Stimulated activated CD8-positive, alpha-beta memory T cell treated with anti-CD3 and anti-CD28 coated beads, Interleukin-2, amount 100 ng/mL, for 48 hours (primary cell): ENCODE measurements at regions not wholly inside any gene's neighbourhood (a gene's known extent, or its start where the extent isn't known, plus 50 kb on each side); places are given as distances from the start of the nearest gene placed in this dataset.
"Not testable (repeated sequence)": the region's sequence is repeated elsewhere in the genome, so short reads cannot be mapped to it uniquely, and the experiment has no call there.

ENCODE experiments used
- DNase-seq, 2 donors: peaks; one replicate each; pipeline ENCODE4 v3.0.0-alpha.2; 2020; ENCODE audit warnings: low read depth in 2 of 2

- no peak for DNase-seq
These were observed 246.7 kb upstream of the NRIP1 start for GRCh38 chr21:15311510-15311909.

- not testable (repeated sequence) for DNase-seq
These were observed 252.2 kb upstream of the NRIP1 start for GRCh38 chr21:15317034-15317433.

- no peak for DNase-seq
These were observed 254.9 kb upstream of the NRIP1 start for GRCh38 chr21:15319727-15320126.

GRCh38 chr21:15324542-15324941 lies 259.7 kb upstream of the NRIP1 start:
- no peak for DNase-seq

- no peak for DNase-seq
These were observed 261.4 kb upstream of the NRIP1 start for GRCh38 chr21:15326032-15326867.

- no peak for DNase-seq
These were observed 263.0 kb upstream of the NRIP1 start for GRCh38 chr21:15327637-15328265.

- DNase-seq = no peak
These were observed 264.4 kb upstream of the NRIP1 start for GRCh38 chr21:15329191-15329590.

- no peak for DNase-seq
These were observed 266.1 kb upstream of the NRIP1 start for GRCh38 chr21:15330872-15331271.

- DNase-seq = no peak
These were observed 267.8 kb upstream of the NRIP1 start for GRCh38 chr21:15332572-15332971.

- DNase-seq = no peak
These were observed 268.4 kb upstream of the NRIP1 start for GRCh38 chr21:15333136-15333710.

GRCh38 chr21:15333951-15334350 lies 269.2 kb upstream of the NRIP1 start:
- no peak for DNase-seq

GRCh38 chr21:15343066-15343465 lies 278.3 kb upstream of the NRIP1 start:
- no peak for DNase-seq

GRCh38 chr21:15352009-15352408 lies 287.2 kb upstream of the NRIP1 start:
- no peak for DNase-seq

GRCh38 chr21:15353546-15353945 lies 288.7 kb upstream of the NRIP1 start:
- no peak for DNase-seq

- DNase-seq = no peak
These were observed 289.7 kb upstream of the NRIP1 start for GRCh38 chr21:15354516-15354915.

- DNase-seq = no peak
These were observed 290.3 kb upstream of the NRIP1 start for GRCh38 chr21:15355066-15355465.

- no peak for DNase-seq
These were observed 294.5 kb upstream of the NRIP1 start for GRCh38 chr21:15359251-15359650.

GRCh38 chr21:15362458-15362857 lies 297.7 kb upstream of the NRIP1 start:
- no peak for DNase-seq

GRCh38 chr21:15363921-15364320 lies 299.1 kb upstream of the NRIP1 start:
- no peak for DNase-seq

GRCh38 chr21:15365751-15366392 lies 301.1 kb upstream of the NRIP1 start:
- no peak for DNase-seq

GRCh38 chr21:15366555-15366954 lies 301.8 kb upstream of the NRIP1 start:
- no peak for DNase-seq

GRCh38 chr21:15367061-15367626 lies 302.3 kb upstream of the NRIP1 start:
- no peak for DNase-seq
